GM12872 (cell line): ENCODE measurements at regions not wholly inside any gene's neighbourhood (a gene's known extent, or its start where the extent isn't known, plus 50 kb on each side); places are given as distances from the start of the nearest gene placed in this dataset.

Experiments
- TF ChIP-seq, protein P1 (sequence below): IDR thresholded peaks from 3 replicates; pipeline ENCODE4 v1.5.1; 2011; ENCODE audit warnings: low read depth, mild to moderate bottlenecking, low read length, moderate library complexity; ENCODE audit not compliant: insufficient read depth

DNA sequence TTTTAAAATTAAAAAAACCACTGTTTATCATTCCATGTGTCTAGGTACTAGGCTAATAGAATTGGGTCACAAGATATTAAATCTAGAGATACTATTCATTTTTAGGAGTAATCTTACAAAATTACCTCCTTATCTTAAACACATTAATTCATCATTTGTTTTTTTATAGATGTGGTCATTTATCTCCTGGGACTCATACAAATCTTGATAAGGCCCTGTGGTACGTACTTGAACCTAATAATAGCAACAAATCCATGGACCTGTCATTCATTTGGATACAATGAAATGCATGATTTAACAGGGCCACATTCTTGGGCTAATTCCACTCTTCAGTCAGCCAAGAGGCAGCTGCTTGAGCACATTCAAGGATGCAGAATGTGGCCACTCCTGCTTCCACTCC, 66.4 kb upstream of the MARCHF11 start:
- TF ChIP-seq, protein P1, sequence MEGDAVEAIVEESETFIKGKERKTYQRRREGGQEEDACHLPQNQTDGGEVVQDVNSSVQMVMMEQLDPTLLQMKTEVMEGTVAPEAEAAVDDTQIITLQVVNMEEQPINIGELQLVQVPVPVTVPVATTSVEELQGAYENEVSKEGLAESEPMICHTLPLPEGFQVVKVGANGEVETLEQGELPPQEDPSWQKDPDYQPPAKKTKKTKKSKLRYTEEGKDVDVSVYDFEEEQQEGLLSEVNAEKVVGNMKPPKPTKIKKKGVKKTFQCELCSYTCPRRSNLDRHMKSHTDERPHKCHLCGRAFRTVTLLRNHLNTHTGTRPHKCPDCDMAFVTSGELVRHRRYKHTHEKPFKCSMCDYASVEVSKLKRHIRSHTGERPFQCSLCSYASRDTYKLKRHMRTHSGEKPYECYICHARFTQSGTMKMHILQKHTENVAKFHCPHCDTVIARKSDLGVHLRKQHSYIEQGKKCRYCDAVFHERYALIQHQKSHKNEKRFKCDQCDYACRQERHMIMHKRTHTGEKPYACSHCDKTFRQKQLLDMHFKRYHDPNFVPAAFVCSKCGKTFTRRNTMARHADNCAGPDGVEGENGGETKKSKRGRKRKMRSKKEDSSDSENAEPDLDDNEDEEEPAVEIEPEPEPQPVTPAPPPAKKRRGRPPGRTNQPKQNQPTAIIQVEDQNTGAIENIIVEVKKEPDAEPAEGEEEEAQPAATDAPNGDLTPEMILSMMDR, result no peak

DNA sequence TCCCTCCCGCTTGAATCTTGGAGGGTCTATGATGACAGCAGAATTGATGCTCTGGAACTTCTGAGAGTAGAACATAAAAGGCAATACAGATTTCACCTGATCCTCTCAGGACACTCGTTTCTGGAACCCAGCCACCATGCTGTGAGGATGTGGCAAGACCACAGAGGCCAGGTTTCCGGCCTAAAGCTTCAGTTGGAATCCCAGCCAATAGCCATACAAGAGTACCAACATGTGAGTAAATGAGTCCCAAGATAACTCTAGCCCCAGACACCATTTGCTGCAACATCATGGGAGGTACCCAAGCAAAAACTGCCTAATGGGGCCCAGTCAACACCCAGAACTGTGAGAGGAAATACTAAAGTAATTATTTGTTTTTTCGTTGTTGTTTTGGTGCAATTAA, 65.7 kb upstream of the MARCHF11 start:
- TF ChIP-seq, protein P1, result no peak

DNA sequence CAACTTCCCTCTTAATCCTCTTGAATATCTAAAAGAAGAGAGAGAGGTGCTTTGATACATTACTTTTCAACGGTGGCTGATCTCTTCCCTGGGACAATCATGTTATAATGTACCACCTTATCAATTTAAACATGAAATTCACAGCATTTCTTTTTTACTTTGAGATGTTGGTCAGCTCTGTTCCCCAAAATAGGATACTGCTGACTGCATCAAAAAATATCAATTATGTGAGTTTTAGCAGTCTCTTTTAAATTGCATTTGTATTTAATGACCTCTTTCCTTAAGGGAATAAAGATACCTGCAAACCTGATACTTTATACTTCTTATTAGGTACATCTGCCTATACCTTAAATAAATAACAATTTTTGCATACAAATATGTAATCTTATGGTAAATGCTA, 58.4 kb upstream of the MARCHF11 start:
- TF ChIP-seq, protein P1, result no peak

DNA sequence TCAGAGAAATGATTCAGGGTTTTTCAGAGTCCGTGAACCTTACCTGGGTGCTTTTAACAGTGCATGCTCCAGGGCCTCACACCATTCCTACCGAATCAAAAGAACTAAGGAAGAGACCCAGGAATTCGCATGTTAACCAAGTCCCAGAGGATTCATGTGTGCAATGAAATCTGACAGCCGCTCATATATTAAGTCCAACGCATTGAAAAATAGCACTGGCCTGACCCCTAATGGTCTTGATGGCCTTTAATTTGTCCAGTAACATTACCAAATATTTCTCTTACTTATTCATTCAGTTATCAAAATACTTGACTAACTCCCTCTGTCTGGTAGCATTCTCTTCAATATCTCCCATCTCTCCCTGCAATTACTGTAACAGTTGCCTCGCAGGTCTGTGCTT, 55.0 kb upstream of the MARCHF11 start:
- TF ChIP-seq, protein P1, result no peak

DNA sequence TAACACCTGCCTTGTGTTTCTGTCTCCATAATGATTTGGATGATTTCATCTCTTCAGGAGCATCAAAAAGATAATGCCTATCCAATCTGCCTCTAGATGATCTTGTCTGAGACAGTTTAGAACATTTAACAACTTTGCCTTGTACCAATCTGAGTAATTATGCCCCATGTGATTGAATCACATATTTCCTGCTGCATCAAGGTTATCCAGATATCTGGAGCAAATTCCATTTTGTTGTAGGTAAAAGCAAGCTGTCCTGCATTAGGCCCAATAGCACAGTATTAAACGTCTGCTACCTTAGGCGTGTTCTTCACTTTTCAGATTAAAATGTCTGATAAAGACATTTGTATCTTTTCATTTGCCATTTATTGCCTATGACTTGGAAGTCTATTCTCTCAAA, 54.1 kb upstream of the MARCHF11 start:
- TF ChIP-seq, protein P1, result no peak

DNA sequence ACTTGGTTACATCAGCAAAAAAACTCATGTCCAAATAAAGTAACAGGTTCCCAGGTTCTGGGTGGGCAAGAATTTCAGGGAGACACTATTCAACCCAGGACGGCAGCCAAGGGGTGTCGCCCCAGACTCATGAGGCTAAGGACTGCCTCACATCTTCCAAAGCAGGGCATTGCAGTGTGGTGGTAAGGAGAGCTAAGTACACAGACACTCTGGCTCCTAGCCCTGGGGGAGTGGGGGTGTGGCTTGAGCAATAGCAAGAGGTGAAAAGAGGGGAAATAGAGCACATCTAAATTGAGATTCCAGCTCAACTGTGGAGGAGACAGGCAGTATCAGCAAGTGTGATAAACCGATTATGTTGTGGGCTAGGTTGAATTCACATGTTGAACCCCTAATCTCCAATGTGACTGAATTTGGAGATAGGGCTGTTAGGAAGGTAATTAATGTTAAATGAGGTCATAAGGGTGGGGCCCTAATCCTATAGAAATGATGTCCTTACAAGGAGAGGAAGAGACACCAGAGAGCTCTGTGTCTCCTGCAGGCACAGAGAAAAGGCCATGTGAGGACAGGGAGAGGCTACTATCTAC, 49.9 kb upstream of the MARCHF11 start:
- TF ChIP-seq, protein P1, result no peak
